ENCODE measurements at regions not wholly inside any gene's neighbourhood (a gene's known extent, or its start where the extent isn't known, plus 50 kb on each side); places are given as distances from the start of the nearest gene placed in this dataset.

GRCh38 chr13:83452292-83452950 is 429.9 kb downstream of the SLITRK1 start:
- no peak for TF ChIP-seq POLR2A (IDR thresholded peaks at IDR 0.05; ENCODE audit: low read depth, low read length)
- no peak for TF ChIP-seq MYC (IDR thresholded peaks at IDR 0.05; ENCODE audit: low read depth, low read length)
- TF ChIP-seq, protein P1, sequence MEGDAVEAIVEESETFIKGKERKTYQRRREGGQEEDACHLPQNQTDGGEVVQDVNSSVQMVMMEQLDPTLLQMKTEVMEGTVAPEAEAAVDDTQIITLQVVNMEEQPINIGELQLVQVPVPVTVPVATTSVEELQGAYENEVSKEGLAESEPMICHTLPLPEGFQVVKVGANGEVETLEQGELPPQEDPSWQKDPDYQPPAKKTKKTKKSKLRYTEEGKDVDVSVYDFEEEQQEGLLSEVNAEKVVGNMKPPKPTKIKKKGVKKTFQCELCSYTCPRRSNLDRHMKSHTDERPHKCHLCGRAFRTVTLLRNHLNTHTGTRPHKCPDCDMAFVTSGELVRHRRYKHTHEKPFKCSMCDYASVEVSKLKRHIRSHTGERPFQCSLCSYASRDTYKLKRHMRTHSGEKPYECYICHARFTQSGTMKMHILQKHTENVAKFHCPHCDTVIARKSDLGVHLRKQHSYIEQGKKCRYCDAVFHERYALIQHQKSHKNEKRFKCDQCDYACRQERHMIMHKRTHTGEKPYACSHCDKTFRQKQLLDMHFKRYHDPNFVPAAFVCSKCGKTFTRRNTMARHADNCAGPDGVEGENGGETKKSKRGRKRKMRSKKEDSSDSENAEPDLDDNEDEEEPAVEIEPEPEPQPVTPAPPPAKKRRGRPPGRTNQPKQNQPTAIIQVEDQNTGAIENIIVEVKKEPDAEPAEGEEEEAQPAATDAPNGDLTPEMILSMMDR (IDR thresholded peaks at IDR 0.05; ENCODE audit: extremely low read depth in 1 of 2, insufficient read depth in 1 of 2, low read depth in 1 of 2, low read length in 2 of 2): no peak
- TF ChIP-seq EZH2 (IDR thresholded peaks at IDR 0.05; ENCODE audit: borderline replicate concordance, low read depth, low read length, severe bottlenecking): no peak
- no peak for TF ChIP-seq POLR2AphosphoS5 (IDR thresholded peaks at IDR 0.05; ENCODE audit: insufficient read depth, low read depth, low read length)
- TF ChIP-seq JUN (IDR thresholded peaks at IDR 0.05; ENCODE audit: borderline replicate concordance, insufficient read depth, insufficient read length, low read depth): no peak
- TF ChIP-seq, protein P2, sequence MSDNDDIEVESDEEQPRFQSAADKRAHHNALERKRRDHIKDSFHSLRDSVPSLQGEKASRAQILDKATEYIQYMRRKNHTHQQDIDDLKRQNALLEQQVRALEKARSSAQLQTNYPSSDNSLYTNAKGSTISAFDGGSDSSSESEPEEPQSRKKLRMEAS (IDR thresholded peaks at IDR 0.05; ENCODE audit: insufficient read depth, insufficient read length): no peak

All from endothelial cell of umbilical vein (primary cell).